GM21423 (cell line): ENCODE measurements at regions not wholly inside any gene's neighbourhood (a gene's known extent, or its start where the extent isn't known, plus 50 kb on each side); places are given as distances from the start of the nearest gene placed in this dataset.
"Not testable (repeated sequence)": the region's sequence is repeated elsewhere in the genome, so short reads cannot be mapped to it uniquely, and the experiment has no call there.

Source experiments
- ATAC-seq: cut with Tn5 transposase; IDR thresholded peaks from one replicate; pipeline ENCODE4 v1.9.1; 2021; ENCODE audit warnings: mild to moderate bottlenecking, moderate library complexity; ENCODE audit not compliant: unreplicated experiment

DNA sequence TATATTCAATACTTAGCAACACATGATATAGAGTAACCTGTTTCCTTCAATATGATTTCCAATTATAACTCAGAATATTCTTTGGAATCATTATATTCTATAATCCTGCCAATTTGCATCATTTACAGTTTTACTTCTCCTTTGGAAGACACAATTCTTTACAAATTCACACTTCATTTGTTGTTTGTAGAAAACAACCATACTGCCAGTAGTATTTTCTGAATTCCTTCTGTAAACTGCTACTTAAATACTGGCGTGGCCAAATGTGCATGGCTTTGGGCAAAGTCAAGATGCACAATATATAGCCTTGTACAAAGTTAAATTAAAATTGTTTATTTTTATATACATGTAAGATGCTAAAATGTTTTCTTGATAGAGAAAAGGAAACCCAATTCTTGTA is 687.1 kb upstream of the NEGR1 start:
- ATAC-seq, result no peak

DNA sequence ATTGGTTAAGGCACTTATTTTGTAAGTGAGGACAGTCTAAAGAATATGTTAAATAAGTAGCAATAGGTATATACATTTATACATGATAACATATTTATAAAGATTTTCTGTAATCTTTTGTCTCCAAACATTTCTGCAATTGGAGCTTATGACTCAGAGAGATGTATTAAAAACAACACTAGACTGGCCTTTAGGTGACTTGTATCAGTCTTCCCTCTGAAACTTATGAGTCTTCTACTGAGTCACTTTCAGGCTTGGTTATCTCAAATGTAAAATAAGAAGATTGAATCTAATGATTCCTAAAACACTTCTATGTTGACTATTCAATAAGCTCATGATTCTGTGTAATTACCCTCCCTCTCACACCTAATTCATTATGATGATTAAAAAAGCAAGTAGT is 672.6 kb upstream of the NEGR1 start:
- no peak for ATAC-seq

DNA sequence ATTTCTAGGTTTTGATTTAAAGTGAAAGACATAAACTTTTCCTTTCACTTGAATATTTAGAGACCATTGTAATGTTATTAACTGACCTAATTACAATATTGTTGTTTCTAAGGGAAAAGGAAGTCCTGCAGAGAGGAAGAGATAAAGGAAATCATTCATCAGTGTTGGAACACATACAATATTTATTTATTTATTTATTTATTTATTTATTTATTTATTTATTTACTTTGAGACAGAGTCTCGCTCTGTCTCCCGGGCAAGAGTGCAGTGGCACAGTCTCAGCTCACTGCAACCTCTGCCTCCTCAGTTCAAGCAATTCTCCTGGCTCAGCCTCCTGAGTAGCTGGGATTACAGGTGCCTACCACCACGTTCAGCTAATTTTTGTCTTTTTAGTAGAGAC is 668.6 kb upstream of the NEGR1 start:
- not testable (repeated sequence) for ATAC-seq

- ATAC-seq, result no peak
Observed at GRCh38 chr1:72946903-72947499, 664.7 kb upstream of the NEGR1 start.

DNA sequence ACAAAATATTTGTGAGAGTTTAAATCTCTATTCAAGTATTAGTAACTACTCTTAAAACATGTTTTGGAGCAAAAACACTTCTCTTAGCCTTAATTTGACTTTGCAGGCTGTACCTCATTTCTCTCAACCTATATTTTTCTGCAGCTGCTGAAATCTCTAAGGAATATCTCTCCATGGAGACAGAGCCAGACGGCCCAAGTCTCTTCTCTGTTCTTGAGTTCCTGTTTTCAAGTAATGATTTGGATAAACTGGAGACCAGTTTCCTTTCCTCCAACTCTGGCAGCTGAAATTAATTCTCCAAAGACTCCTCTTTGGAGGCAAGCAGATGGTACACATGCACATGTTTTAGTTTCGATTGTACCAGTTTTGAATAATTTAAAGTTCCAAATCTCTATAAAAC is 659.7 kb upstream of the NEGR1 start:
- ATAC-seq, result no peak

DNA sequence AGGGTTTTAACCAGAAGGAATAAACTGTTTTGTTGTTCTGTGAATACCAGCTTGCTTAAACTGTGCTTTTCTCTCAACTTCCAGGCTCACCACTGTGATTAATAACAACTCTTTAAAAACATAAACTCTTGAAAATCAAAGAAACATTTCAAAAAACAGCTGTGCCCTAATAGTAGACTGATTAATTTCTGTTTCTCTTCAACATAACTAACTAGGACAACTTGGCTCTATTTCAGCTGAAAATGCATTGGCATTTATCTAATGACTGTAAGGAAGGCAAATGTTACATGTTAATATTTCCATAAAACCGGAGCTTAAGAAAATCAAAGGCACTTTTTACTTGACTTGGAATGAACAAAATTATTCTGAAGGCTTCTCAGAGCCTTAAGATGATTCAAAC is 656.1 kb upstream of the NEGR1 start:
- ATAC-seq, result no peak

GRCh38 chr1:72937905-72938304 is 655.6 kb upstream of the NEGR1 start:
- no peak for ATAC-seq

GRCh38 chr1:72936942-72937341 is 654.6 kb upstream of the NEGR1 start:
- ATAC-seq, result no peak

DNA sequence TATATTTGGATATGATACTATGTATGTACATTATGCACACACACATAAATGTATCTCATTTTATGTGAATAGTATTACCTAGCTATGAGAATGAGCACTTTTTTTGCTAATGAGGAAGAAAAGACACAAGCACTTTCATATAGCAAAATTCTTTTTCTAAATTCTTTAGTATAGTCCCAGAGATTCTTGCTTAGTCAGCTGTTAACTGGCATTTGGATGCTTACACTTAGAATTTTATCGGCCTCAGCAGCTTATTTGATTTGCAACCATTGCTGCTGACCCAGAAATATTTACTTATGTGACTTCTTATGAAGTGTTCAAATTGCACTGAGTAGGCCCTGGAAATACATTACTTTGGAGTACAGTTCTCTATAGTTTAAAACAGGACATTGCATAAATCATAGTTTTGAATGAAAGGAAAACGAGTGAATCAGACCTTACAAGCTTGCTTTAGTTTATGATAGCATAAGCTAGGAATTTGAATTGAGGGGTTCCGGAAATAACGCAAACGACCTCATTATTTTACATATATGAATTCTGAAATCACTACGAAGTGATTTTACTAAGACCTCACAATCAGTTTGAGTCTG is 653.9 kb upstream of the NEGR1 start:
- ATAC-seq, result no peak

GRCh38 chr1:72932025-72932424 is 649.7 kb upstream of the NEGR1 start:
- no peak for ATAC-seq

DNA sequence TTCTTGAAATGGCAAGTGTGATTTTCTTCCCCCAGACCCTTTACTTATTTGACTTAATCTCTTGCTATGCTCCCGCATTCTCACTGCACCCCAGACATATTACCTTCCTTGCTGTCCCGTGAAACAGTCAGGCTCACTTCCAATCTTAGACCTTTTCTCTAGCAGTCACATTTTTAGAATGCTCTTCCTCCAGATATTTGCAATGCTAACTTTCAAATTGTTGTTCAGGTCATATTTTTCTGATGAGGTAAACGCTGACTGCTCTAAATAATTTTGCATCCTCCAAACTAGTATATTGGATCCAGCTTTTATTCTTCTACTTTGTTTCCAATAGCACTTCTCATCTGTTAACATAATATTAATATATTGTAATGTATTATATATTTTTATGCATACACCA is 648.2 kb upstream of the NEGR1 start:
- no peak for ATAC-seq

- no peak for ATAC-seq
Observed at GRCh38 chr1:72918940-72919339, 636.6 kb upstream of the NEGR1 start.

DNA sequence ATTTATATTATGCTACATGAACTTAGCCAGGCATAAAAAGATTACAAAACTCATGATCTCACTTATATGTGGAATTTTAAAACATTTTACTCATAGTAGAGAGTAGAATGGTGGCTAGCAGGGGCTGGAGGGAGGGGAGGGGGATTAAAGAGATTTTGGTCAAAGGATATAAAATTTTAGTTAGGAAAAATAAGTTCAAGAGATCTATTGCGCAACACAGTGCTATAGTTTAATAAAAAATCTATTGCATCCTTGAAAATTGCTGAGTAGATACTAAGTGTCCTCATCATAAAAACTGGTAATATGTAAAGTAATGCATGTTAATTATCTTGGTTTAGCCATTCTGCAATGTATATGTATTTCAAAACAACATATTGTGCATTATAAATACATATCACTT is 635.6 kb upstream of the NEGR1 start:
- no peak for ATAC-seq

DNA sequence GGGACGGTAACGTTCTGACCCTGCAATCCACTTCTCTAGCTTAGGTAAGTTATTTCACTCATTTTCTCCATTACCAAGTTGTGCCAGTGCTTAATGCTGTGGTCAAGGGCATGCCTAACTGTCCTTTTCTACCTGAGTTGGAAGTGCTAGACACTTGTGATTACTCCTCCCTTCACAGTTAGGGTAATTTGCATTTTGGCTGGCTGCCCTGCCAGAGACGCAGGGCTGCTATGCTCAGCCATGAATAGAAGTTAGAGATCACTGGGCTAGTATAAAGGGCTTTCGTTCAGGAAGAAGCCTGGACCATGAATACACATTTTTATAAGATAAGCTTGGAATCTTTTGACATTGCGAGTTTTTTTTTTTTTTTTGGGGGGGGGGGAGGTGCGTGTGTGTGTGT is 633.2 kb upstream of the NEGR1 start:
- ATAC-seq, result no peak

- no peak for ATAC-seq
Observed at GRCh38 chr1:72911656-72912055, 629.3 kb upstream of the NEGR1 start.

GRCh38 chr1:72896256-72896655 is 613.9 kb upstream of the NEGR1 start:
- ATAC-seq, result no peak

GRCh38 chr1:72892461-72892860 is 610.1 kb upstream of the NEGR1 start:
- no peak for ATAC-seq

DNA sequence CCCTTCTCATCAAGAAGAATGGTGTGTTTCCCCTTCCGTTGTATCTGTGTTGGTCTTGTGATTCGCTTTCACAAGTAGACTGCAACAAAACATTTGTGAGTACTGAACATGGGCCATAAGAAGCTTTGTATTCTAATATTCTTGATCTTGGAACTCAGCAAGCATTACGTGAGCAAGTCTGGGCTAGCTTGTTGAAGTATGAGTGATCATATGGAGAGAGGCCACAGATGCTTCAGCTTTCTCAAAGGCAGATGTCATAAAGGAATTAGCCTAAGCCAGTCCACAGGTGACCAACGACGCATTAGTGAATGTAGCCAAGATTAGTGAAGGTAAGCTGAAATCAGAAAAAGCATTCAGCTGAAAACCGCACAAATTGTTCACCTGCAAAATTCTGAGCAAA is 609.6 kb upstream of the NEGR1 start:
- ATAC-seq, result no peak

- no peak for ATAC-seq
Observed at GRCh38 chr1:72885841-72886240, 603.5 kb upstream of the NEGR1 start.

- ATAC-seq, result no peak
Observed at GRCh38 chr1:72885017-72885416, 602.7 kb upstream of the NEGR1 start.

GRCh38 chr1:72869873-72870272 is 587.5 kb upstream of the NEGR1 start:
- ATAC-seq, result no peak

- ATAC-seq, result no peak
Observed at GRCh38 chr1:72869441-72869840, 587.1 kb upstream of the NEGR1 start.

GRCh38 chr1:72851597-72851996 is 569.3 kb upstream of the NEGR1 start:
- ATAC-seq, result no peak
